NCI-H1930 (cell line): ENCODE measurements at regions not wholly inside any gene's neighbourhood (a gene's known extent, or its start where the extent isn't known, plus 50 kb on each side); places are given as distances from the start of the nearest gene placed in this dataset.
"Not testable (repeated sequence)": the region's sequence is repeated elsewhere in the genome, so short reads cannot be mapped to it uniquely, and the experiment has no call there.

Source experiments
- DNase-seq, 2 experiments: peaks; one replicate each; lab custom pipeline; 2025; lab: John Stamatoyannopoulos, UW

- DNase-seq = no peak
Observed at GRCh38 chr10:80750268-80750667, 212.6 kb downstream of the SH2D4B start.

- DNase-seq = no peak
Observed at GRCh38 chr10:80751940-80752339, 214.2 kb downstream of the SH2D4B start.

GRCh38 chr10:80753612-80754011, 215.9 kb downstream of the SH2D4B start:
- no peak for DNase-seq

GRCh38 chr10:80755893-80756292, 218.2 kb downstream of the SH2D4B start:
- no peak for DNase-seq

GRCh38 chr10:80759693-80760092, 222.0 kb downstream of the SH2D4B start:
- DNase-seq = no peak

GRCh38 chr10:80760914-80761371, 223.2 kb downstream of the SH2D4B start:
- no peak for DNase-seq

GRCh38 chr10:80767963-80768362, 230.3 kb downstream of the SH2D4B start:
- no peak for DNase-seq

GRCh38 chr10:80769700-80770160, 232.0 kb downstream of the SH2D4B start:
- no peak for DNase-seq

- DNase-seq = no peak
Observed at GRCh38 chr10:80770239-80770638, 232.5 kb downstream of the SH2D4B start.

GRCh38 chr10:80771285-80771684, 233.6 kb downstream of the SH2D4B start:
- DNase-seq = no peak

- DNase-seq = no peak
Observed at GRCh38 chr10:80771902-80772555, 234.3 kb downstream of the SH2D4B start.

GRCh38 chr10:80772596-80772995, 234.9 kb downstream of the SH2D4B start:
- DNase-seq = no peak

- DNase-seq = no peak
Observed at GRCh38 chr10:80784695-80785094, 247.0 kb downstream of the SH2D4B start.

- DNase-seq = no peak
Observed at GRCh38 chr10:80786322-80786721, 248.6 kb downstream of the SH2D4B start.

- no peak for DNase-seq
Observed at GRCh38 chr10:80787952-80788351, 250.2 kb downstream of the SH2D4B start.

GRCh38 chr10:80794994-80795393, 257.3 kb downstream of the SH2D4B start:
- DNase-seq = no peak

GRCh38 chr10:80805343-80806020, 267.8 kb downstream of the SH2D4B start:
- no peak for DNase-seq

GRCh38 chr10:80814147-80814652, 276.5 kb downstream of the SH2D4B start:
- no peak for DNase-seq

- DNase-seq = no peak
Observed at GRCh38 chr10:80829151-80829550, 291.4 kb downstream of the SH2D4B start.

- DNase-seq = no peak
Observed at GRCh38 chr10:80829562-80829961, 291.9 kb downstream of the SH2D4B start.

GRCh38 chr10:80832693-80833092, 295.0 kb downstream of the SH2D4B start:
- DNase-seq = not testable (repeated sequence)

GRCh38 chr10:80855348-80855971, 317.8 kb downstream of the SH2D4B start:
- DNase-seq = no peak

GRCh38 chr10:80856186-80856585, 318.5 kb downstream of the SH2D4B start:
- no peak for DNase-seq
